Epithelial cell of esophagus (primary cell): ENCODE measurements at regions not wholly inside any gene's neighbourhood (a gene's known extent, or its start where the extent isn't known, plus 50 kb on each side); places are given as distances from the start of the nearest gene placed in this dataset.

Experiments
- DNase-seq: peaks from one replicate; pipeline ENCODE4 v3.0.0; 2010; ENCODE audit warnings: low read depth
- H3K4me3 ChIP-seq: 2 replicates; pipeline ENCODE4 v1.5.1; 2011; ENCODE audit warnings: mild to moderate bottlenecking, low read length, control low read depth
- TF ChIP-seq, protein P1 (sequence below): IDR thresholded peaks from 2 replicates; pipeline ENCODE4 v1.5.1; 2011; ENCODE audit warnings: low read depth, mild to moderate bottlenecking, low read length, control low read depth, inconsistent platforms; ENCODE audit not compliant: insufficient read depth; ENCODE audit errors: missing control alignments

DNA sequence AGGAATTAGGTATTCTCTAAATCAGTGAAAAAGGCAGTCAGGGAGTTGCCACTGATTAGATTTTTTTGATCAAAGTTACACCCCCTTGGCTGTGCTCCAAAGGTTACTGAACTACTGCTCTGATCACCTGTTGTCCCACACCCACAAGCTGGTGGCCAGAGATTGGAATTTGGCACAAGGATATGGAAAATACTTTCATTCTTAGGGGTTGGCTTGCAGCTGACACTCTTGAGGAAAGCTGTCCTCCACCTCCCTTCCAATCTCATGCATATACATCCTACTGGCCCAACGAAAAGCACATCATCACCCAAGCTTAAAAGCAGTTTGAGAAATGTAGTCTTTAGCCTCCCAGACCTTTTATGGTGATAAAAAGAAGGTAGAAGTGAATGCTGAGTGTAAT is 329.5 kb upstream of the CHAC2 start:
- TF ChIP-seq, protein P1, sequence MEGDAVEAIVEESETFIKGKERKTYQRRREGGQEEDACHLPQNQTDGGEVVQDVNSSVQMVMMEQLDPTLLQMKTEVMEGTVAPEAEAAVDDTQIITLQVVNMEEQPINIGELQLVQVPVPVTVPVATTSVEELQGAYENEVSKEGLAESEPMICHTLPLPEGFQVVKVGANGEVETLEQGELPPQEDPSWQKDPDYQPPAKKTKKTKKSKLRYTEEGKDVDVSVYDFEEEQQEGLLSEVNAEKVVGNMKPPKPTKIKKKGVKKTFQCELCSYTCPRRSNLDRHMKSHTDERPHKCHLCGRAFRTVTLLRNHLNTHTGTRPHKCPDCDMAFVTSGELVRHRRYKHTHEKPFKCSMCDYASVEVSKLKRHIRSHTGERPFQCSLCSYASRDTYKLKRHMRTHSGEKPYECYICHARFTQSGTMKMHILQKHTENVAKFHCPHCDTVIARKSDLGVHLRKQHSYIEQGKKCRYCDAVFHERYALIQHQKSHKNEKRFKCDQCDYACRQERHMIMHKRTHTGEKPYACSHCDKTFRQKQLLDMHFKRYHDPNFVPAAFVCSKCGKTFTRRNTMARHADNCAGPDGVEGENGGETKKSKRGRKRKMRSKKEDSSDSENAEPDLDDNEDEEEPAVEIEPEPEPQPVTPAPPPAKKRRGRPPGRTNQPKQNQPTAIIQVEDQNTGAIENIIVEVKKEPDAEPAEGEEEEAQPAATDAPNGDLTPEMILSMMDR: no peak
- no peak overlapping the region for H3K4me3 ChIP-seq
- no peak for DNase-seq

DNA sequence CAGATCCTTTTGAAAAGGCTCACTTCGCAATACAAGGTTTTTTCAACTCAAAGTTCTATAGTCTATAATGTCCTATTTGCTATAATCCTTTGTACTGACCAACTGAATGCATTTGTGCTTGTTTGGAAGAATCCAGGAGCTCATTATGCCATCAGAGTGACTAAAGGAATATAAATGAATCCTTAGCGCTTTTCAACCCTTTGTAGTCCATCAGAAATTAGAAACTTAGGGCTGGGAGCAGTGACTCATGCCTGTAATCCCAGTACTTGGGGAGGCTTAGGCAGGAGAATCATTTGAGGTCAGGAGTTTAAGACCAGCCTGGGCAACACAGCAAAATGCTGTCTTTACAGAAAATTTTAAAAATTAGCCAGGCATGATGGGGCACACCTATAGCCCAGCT is 330.2 kb upstream of the CHAC2 start:
- DNase-seq: peak; percentile 42
- H3K4me3 ChIP-seq: no peak overlapping the region
- TF ChIP-seq, protein P1: no peak

DNA sequence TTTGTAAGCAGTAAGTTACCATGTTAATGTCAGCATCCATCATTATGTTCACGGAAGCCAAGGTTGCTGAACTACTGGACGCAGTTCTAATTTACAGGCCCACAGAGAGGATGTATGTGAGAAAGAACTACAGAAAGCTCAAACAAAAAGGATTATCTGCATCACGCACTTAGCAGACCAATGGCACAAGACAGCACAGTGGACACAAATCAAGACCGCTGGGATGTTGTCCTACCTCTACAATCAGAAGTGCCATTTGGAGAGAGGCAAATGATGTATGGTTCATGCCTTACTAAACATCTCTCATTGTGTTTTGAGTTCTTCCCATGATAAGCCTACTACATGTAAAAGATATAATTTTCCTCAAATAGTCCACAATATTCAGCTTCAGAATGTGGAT is 330.7 kb upstream of the CHAC2 start:
- TF ChIP-seq, protein P1: no peak
- no peak for DNase-seq
- H3K4me3 ChIP-seq: no peak overlapping the region

DNA sequence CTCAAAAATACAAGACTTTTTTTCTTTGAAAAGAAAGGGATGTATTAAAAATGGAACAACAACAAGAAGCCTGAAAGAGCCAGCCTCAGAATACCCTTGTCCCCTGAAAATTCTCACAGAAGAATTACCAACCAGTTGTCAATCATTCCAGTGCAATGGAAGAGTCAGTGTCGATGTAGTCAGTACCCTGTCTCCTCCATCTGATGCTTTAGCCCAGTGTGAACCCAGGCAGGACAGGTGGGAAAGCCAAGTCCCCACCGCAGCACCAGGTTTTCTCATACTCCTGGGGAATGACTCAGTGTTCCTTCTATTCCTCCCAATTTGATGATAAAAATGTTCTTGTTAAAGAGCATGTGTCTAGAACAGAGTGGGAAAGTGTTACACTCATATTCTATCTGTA is 332.0 kb upstream of the CHAC2 start:
- TF ChIP-seq, protein P1: no peak
- H3K4me3 ChIP-seq: no peak overlapping the region
- DNase-seq: no peak

DNA sequence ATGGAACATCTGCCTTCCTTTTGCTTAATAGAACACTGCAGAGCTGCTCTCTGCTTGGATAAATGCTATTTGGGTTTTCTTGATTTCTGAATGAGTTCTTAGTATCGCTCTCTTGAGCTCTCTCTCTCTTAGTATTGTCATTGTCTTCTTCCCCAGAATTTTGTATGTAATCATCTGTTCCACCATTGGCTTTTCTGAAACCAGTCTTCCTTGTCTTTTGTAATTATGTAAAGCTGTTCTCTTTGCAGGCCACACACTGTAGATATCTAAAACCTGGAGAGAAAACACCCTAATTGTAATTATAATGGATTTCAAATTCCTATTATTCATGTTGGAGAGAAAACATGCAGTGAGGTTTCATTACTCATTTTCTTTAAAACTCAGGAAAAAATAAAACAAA is 333.1 kb upstream of the CHAC2 start:
- DNase-seq: no peak
- TF ChIP-seq, protein P1: no peak
- H3K4me3 ChIP-seq: no peak overlapping the region

DNA sequence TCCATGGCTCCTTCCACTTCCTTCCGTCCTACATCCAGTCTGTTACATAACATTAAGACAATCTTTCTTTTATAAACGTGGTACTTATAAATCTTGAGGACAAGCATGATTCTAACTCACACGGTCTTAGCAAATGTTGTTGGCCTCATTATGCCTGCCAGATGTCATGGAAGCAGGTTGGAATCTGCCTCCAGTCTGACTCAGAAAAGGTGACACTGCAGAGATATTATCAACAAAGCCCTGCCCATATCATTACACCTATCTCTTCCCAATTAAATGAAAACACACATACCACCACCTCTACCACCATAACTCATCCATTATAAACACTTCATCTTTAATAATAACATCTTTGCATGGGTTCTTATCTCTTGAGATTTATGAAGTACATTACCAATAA is 334.7 kb upstream of the CHAC2 start:
- DNase-seq: peak; percentile 30
- TF ChIP-seq, protein P1: no peak

DNA sequence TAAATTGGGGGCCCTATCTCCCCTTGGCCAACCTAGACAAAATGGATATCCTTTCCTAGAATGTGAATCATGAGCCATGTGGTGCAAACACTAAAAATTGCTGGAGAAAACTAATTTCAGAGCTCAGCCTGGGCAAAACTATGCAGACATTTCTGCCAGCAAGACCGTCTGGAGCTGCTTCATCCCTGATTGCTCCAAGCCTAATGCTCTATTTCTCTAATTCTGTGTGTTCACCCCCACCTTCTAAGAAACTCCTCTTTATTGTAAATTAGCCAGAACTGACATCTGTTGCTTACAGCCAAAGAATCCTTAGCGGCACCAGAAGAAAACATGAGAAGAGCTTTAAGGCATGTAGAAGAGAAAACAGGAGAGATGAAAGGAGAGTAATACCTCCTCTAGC is 337.7 kb upstream of the CHAC2 start:
- DNase-seq: no peak
- no peak overlapping the region for H3K4me3 ChIP-seq
- TF ChIP-seq, protein P1: no peak

More for the DNA sequence above, 334.7 kb upstream of the CHAC2 start:
- no peak overlapping the region for H3K4me3 ChIP-seq
